ENCODE measurements at regions not wholly inside any gene's neighbourhood (a gene's known extent, or its start where the extent isn't known, plus 50 kb on each side); places are given as distances from the start of the nearest gene placed in this dataset.

DNA sequence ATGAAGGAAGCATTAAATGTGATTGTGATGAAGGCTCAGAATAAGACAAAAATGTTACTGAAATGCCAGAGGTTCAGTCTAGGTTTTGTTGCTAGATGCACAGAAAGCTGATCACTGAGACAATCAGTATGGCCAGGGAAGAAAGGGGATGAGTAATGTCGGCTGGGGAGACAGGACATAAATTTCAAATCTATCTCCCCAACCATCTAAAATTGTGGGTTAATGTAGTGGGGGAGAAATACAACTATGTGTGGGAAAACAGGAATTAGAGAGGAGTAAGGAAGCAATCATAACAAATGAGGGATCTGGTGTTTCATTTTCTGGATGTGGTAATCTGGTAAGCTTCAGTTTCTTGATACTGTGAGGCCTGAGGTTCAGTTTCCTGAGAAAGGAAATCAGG, 1111.0 kb downstream of the XPNPEP1 start:
- in situ Hi-C loops (cut with MboI; ENCODE audit: low sequenced_read_pairs) = no loop called here

DNA sequence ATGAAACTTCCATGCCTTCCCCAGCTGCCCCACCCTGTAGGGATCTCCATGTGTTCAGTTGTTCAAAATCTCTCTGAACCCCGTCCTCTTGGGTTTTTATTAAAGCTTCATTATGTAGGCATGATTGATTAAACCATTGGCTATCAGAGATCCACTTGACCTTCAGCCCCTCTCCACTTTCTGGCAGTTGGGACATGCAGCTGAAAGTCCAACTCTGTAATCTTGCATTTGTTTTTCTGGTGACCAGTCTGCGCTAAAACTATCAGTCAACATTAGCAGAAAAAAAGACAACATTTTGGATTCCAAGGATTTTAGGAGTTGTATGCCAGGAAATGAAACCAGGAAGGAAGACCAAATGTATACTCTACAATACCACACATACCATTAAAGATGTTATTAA, 1115.1 kb downstream of the XPNPEP1 start:
- in situ Hi-C loops (cut with MboI; ENCODE audit: low sequenced_read_pairs) = no loop called here

DNA sequence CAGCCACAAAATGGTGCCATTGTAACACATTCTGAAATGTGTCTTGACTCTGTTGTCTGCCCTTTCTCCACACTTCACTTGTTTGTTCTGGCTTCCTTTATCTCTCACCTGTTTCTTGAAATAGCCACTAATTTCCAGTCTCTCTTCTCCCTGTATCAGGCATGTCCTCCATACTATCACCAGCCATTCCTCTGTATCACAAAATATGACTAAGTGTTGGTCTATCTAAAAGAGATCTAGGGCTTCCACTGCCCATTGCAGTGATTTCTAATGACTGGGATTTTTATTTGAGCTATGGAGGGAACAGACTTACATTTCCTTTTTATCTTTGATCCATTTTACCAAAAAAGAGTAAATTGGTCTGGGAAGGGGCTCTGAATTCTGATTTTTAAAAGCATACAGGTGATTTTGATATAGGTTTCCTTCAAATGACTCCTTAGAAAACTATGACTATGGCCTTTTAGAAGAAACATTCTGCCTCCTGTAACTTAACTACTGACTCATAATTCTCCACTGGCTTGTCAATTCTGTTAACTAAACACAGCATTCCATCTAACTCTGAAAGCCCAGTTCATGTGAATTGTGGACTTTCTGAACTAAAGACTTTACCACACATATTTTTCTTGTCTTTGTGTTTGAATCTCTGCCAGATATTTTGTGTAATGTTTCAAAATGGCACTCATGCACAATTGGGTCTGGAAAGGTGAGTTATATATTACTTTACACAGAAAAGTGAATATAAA, 1121.4 kb downstream of the XPNPEP1 start:
- in situ Hi-C loops (cut with MboI; ENCODE audit: low sequenced_read_pairs) = no loop called here

DNA sequence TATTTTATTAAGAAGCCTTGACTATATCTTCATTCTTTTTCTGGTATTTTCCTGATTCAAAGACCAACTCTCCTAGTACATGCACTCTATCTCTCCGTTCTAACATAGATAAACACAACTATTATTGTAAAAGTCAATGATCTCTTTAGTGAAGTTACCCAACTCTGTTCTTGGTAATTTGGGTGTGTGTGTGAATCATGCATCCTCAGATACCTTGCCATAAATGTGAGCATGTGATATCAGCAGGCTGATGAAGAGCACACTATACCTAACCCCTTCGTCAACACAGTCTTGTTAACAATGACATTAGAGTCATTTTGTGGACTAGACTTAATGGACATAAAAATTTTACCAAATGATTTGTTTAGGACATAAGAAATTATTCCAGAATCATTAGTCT, 1122.1 kb downstream of the XPNPEP1 start:
- in situ Hi-C loops (cut with MboI; ENCODE audit: low sequenced_read_pairs) = no loop called here

DNA sequence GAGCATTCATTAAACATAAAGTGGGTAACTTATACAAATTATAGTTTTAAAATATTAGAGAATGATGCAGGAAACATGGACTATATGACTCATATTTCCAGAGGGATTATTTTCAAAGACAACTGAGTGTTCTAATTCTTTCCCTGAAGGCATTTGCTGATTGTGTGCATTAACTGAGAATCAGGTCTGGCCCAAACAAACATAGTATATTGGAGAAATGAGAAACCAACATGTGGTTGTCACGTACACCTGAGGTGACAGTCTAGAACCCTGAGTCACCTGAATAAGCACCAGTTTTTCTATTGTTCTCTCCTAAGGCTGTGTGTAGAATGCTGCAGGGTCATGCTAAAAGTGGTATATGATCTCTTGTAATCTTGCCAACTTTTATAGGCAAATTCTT, 1125.7 kb downstream of the XPNPEP1 start:
- in situ Hi-C loops (cut with MboI; ENCODE audit: low sequenced_read_pairs) = no loop called here

DNA sequence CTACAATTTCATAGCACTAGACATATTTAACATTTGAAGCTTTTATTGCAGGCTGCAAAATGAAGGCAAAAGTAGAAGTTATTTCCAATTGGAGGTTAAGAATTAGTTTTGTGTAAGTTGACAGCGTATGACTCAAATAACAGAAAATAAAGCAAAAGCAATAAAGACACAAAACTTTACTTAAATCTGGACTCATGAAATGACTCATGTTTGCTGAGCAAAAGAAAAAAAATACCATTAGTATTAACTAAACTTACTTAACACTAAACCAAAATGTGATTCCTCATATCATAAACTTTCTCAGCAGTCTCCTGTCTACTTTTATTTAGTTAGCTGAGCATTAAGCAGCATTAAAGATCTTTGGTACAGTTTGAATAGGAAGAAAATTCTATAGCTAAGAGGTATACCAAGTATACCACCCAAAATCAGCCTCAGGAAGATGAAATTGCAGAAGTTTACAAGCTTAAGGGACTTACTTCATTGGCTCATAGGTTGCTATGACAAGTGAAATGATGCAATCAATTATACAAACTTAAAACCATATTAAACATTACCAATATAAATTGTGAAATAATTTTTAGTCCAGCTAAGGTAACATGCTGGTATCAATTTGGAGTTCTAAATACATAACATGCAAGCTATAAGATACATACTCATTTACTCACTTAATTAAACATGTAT, 1131.4 kb downstream of the XPNPEP1 start:
- in situ Hi-C loops (cut with MboI; ENCODE audit: low sequenced_read_pairs) = no loop called here

- in situ Hi-C loops (cut with MboI; ENCODE audit: low sequenced_read_pairs) = no loop called here
These were observed 1132.3 kb downstream of the XPNPEP1 start for GRCh38 chr10:108791030-108791429.

- in situ Hi-C loops (cut with MboI; ENCODE audit: low sequenced_read_pairs) = no loop called here
These were observed 1133.4 kb downstream of the XPNPEP1 start for GRCh38 chr10:108789919-108790318.

DNA sequence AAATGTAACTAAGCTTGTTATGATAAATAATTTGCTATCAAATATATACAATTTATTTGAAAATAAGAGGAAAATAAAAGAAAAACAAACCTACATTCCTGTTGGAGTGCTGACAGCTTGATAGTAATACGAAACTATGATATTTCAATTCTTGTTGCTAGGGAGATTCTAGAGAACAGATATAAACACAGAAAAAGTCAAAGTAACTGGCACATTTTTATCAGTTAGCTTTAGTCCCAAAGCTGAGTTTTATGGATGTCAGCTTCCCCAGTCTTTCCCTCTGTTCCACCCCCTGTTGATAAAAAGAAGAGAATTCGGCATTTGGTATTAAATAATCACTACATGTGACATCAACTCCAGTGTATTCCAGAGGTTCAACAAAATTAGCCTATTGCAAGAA, 1134.0 kb downstream of the XPNPEP1 start:
- in situ Hi-C loops (cut with MboI; ENCODE audit: low sequenced_read_pairs) = no loop called here

DNA sequence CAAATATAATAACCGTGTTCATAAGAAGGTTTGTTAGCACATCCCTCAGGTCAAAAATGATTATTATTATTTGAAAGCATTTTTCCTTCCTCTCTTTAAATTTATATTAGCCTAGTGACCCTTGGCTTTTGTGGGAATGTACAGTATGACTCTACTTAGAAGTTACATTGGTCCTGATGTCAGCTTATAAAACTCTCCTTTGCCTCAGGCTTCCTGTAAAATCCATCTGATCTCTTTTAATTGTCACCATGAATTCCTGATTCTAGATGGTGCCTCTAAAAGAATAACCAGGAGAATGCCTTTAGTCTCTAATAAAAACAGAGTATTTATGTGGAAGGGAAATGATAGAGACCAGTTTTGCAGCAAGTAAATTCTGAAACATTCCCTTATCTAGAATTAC, 1134.4 kb downstream of the XPNPEP1 start:
- in situ Hi-C loops (cut with MboI; ENCODE audit: low sequenced_read_pairs) = no loop called here

GRCh38 chr10:108787932-108788331, 1135.4 kb downstream of the XPNPEP1 start:
- in situ Hi-C loops (cut with MboI; ENCODE audit: low sequenced_read_pairs) = no loop called here

DNA sequence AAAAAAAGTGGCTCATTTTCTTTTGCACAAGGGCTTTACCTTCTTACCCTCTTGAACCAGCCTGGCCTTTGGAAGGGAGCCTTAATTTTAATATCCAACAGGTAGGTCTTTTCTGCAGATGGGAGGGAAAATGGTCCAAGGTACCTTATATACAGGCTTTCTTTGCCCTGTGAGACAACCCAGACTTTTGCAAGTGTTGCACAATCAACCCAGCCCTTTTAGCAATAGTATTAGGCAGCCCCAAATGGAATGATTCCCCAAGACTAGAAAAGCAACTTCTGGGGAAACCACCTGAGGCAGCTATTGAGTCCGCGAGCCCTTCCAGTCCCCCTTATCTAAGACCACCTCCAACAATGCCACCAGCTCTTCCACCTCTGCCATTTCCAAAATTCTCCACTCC, 1138.3 kb downstream of the XPNPEP1 start:
- in situ Hi-C loops (cut with MboI; ENCODE audit: low sequenced_read_pairs) = no loop called here

DNA sequence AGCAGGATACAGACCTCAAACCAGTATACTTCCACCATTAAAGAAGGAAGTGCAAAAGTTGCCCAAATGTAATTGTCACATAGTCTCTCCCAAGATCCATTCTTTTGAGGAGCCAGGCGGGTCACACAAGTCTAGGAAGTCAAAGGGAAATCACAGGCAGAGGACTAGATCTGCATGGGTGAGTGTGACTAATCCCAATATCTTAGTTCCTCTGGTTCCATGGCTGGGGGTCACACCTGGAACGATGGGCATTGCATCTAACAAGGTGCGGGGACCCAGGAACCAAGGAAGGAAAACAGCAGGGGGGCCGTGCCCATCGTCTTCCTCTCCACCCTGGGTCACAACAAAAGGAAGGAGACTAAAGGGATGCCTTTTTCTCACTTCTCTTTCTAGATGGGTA, 1138.8 kb downstream of the XPNPEP1 start:
- in situ Hi-C loops (cut with MboI; ENCODE audit: low sequenced_read_pairs) = no loop called here

- in situ Hi-C loops (cut with MboI; ENCODE audit: low sequenced_read_pairs) = no loop called here
These were observed 1139.4 kb downstream of the XPNPEP1 start for GRCh38 chr10:108783897-108784296.

DNA sequence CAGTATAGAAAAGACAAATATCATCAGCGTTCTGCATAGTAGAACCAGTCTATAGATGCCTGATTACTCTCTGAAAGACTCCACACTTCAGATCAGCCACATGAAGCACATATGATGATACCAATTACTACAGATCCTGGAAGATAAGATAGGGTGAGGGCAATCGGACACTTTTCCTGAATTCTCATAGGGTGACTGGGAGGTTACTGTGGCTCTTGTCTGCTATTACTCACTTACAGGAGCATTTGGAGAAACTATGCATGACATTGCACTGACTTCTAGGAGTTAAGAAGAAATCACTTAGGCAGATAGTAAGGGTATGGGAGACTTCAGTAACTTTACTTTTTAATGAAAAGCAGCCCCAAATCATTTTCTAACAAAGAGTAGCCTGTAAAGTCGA, 1140.9 kb downstream of the XPNPEP1 start:
- in situ Hi-C loops (cut with MboI; ENCODE audit: low sequenced_read_pairs) = no loop called here

DNA sequence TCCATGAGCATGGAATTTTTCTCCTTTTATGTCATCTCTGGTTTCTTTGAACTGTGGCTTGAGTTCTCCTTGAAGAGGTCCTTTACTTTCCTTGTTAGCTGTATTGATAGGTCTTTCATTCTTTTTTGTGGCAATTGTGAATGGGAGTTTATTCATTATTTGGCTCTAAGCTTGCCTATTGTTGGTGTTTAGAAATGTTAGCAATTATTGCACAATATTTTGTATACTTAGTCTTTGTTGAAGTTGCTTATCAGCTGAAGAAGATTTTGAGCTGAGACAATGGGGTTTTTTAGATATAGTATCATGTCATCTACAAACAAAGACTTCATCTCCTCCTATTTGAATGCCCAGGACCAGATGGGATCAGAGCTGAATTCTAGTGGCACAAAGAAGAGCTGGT, 1143.8 kb downstream of the XPNPEP1 start:
- in situ Hi-C loops (cut with MboI; ENCODE audit: low sequenced_read_pairs) = no loop called here

DNA sequence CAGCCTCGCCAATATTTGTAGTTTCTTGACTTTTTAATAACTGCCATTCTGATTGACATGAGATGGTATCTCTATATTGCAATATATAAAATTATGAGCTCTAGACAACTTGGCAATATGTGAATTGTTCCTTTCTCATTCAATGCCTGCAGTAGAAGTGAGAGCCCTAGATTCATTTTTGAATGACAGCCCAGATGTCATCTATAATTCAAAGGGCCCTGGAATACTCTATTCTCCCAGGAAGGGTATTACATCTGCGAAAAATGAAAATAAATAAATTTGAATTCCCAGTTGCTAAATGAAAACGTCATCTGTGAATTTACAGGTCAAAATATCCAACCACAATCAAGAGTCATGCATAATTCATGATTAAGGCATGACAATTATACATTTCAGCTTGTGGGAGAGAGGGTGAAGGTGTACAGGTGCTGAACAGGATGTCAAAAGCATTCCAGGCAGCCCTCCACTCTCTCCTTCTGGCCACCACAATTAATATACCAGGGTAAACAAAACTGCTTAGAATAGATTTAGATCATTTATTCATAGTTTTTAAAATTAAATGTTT, 1147.3 kb downstream of the XPNPEP1 start:
- in situ Hi-C loops (cut with MboI; ENCODE audit: low sequenced_read_pairs) = no loop called here

DNA sequence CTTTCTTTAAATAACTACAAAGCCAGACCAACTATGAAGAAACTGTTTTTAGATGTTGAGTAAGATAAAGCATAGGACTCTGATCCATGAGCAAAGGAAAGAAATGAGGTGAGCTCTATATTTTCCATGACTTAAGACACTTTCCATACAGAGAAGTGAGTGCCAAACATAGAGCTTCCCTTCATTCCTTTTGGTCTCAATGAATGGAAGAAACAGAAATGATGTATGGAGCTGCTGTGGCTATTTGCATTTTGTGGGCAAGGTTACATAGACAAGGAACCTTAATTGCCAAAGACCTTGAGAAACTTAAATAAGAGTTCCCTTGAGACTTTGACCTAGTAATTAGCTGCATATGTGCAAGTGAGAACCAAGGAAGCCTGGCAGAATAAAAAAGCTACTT, 1152.2 kb downstream of the XPNPEP1 start:
- in situ Hi-C loops (cut with MboI; ENCODE audit: low sequenced_read_pairs) = no loop called here

GRCh38 chr10:108765794-108766193, 1157.5 kb downstream of the XPNPEP1 start:
- in situ Hi-C loops (cut with MboI; ENCODE audit: low sequenced_read_pairs) = no loop called here

GRCh38 chr10:108757946-108758345, 1165.4 kb downstream of the XPNPEP1 start:
- in situ Hi-C loops (cut with MboI; ENCODE audit: low sequenced_read_pairs) = no loop called here

- in situ Hi-C loops (cut with MboI; ENCODE audit: low sequenced_read_pairs) = no loop called here
These were observed 1167.7 kb downstream of the XPNPEP1 start for GRCh38 chr10:108755646-108756045.

DNA sequence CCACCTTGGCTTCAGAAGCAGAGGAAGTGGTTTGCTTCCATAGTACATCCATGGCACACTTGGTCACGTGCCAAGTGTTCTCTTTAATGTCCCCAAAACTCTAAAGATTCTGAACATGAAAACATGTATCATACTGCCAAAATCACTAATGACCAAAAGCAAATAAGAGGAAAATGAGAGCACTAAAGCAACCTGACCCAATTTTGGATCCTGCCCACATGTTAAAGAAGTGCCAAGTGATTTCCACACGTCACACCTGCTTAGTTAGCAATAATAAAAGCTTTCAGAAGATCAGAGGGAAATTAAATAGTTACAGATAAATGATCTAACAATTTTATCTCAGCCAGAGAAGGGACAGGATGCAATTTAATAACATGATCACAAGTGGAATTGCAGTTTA, 1170.0 kb downstream of the XPNPEP1 start:
- in situ Hi-C loops (cut with MboI; ENCODE audit: low sequenced_read_pairs) = no loop called here

Measured in HL-60/S4 treated with phorbol 12-myristate 13-acetate at 8.2 ng/mL for 4 days and 3 days (cell line).